HUES6 (cell line): ENCODE measurements at regions not wholly inside any gene's neighbourhood (a gene's known extent, or its start where the extent isn't known, plus 50 kb on each side); places are given as distances from the start of the nearest gene placed in this dataset.

ENCODE experiments used
- H3K27ac ChIP-seq: 2 replicates; pipeline ENCODE4 v1.7.0; 2013; ENCODE audit warnings: low read depth, mild to moderate bottlenecking, low read length, inconsistent platforms
- H3K27me3 ChIP-seq: 2 replicates; pipeline ENCODE4 v1.6.1; 2013; ENCODE audit warnings: low read length; ENCODE audit not compliant: control insufficient read depth, insufficient read depth
- H3K36me3 ChIP-seq: 2 replicates; pipeline ENCODE4 v1.6.1; 2013; ENCODE audit warnings: low read length; ENCODE audit not compliant: control insufficient read depth, insufficient read depth
- H3K4me1 ChIP-seq: 2 replicates; pipeline ENCODE4 v1.6.1; 2013; ENCODE audit warnings: low read length; ENCODE audit not compliant: control insufficient read depth, insufficient read depth
- H3K4me3 ChIP-seq: 2 replicates; pipeline ENCODE4 v1.5.1; 2013; ENCODE audit warnings: low read depth, low read length
- H3K9ac ChIP-seq: one replicate; pipeline ENCODE4 v1.6.1; 2013; ENCODE audit warnings: mild to moderate bottlenecking, low read length
- H3K9me3 ChIP-seq: 2 replicates; pipeline ENCODE4 v1.6.1; 2013; ENCODE audit warnings: low read depth, low read length; ENCODE audit not compliant: control insufficient read depth, insufficient read depth

GRCh38 chr14:104494483-104494882 lies 85.1 kb upstream of the C14orf180 start:
- H3K4me1 ChIP-seq, result no peaks in the 10 kb centered on the region
- H3K27me3 ChIP-seq, result no peaks in the 10 kb centered on the region
- no peak overlapping the region for H3K9ac ChIP-seq
- no peak overlapping the region for H3K4me3 ChIP-seq
- H3K9me3 ChIP-seq, result peaks cover 5% of the 10 kb centered on the region; the same call in 1 of the 2 replicates
- H3K27ac ChIP-seq, result no peak overlapping the region
- H3K36me3 ChIP-seq, result no peaks in the 10 kb centered on the region

- Histone ChIP-seq H3K36me3 (no peaks in the 10 kb centered on the region), H3K27ac (no peak overlapping the region), H3K9ac (no peak overlapping the region), H3K4me1 (no peaks in the 10 kb centered on the region), H3K4me3 (no peak overlapping the region), H3K27me3 (no peaks in the 10 kb centered on the region; the same call in 1 of the 2 replicates), H3K9me3 (peaks cover 5% of the 10 kb centered on the region; the same call in 1 of the 2 replicates)
These were observed 83.5 kb upstream of the C14orf180 start for GRCh38 chr14:104496095-104496494.

GRCh38 chr14:104499784-104500760 lies 79.5 kb upstream of the C14orf180 start:
- Histone ChIP-seq H3K9ac (no peak overlapping the region), H3K36me3 (no peaks in the 10 kb centered on the region), H3K4me1 (no peaks in the 10 kb centered on the region), H3K27ac (no peak overlapping the region), H3K9me3 (peaks cover 16% of the 10 kb centered on the region), H3K4me3 (no peak overlapping the region), H3K27me3 (no peaks in the 10 kb centered on the region; the same call in 1 of the 2 replicates)

GRCh38 chr14:104502060-104502459 lies 77.5 kb upstream of the C14orf180 start:
- no peak overlapping the region for H3K27ac ChIP-seq
- H3K4me1 ChIP-seq, result no peaks in the 10 kb centered on the region
- H3K36me3 ChIP-seq, result no peaks in the 10 kb centered on the region
- no peak overlapping the region for H3K9ac ChIP-seq
- peaks cover 11% of the 10 kb centered on the region for H3K9me3 ChIP-seq
- H3K4me3 ChIP-seq, result no peak overlapping the region
- H3K27me3 ChIP-seq, result no peaks in the 10 kb centered on the region; the same call in 1 of the 2 replicates

GRCh38 chr14:104503691-104504090 lies 75.9 kb upstream of the C14orf180 start:
- Histone ChIP-seq H3K36me3 (no peaks in the 10 kb centered on the region), H3K27ac (no peak overlapping the region), H3K9ac (no peak overlapping the region), H3K4me1 (no peaks in the 10 kb centered on the region), H3K27me3 (no peaks in the 10 kb centered on the region; the same call in 1 of the 2 replicates), H3K9me3 (peaks cover 11% of the 10 kb centered on the region), H3K4me3 (no peak overlapping the region)

- Histone ChIP-seq H3K27me3 (no peaks in the 10 kb centered on the region; the same call in 1 of the 2 replicates), H3K4me3 (no peak overlapping the region), H3K4me1 (no peaks in the 10 kb centered on the region), H3K9me3 (peaks cover 11% of the 10 kb centered on the region), H3K27ac (no peak overlapping the region), H3K9ac (no peak overlapping the region), H3K36me3 (no peaks in the 10 kb centered on the region)
These were observed 75.3 kb upstream of the C14orf180 start for GRCh38 chr14:104504172-104504735.

GRCh38 chr14:104505085-104506074 lies 74.2 kb upstream of the C14orf180 start:
- H3K4me1 ChIP-seq, result no peaks in the 10 kb centered on the region
- no peak overlapping the region for H3K9ac ChIP-seq
- H3K4me3 ChIP-seq, result no peak overlapping the region
- H3K9me3 ChIP-seq, result peaks cover 11% of the 10 kb centered on the region
- no peak overlapping the region for H3K27ac ChIP-seq
- no peaks in the 10 kb centered on the region for H3K36me3 ChIP-seq
- H3K27me3 ChIP-seq, result no peaks in the 10 kb centered on the region; the same call in 1 of the 2 replicates

GRCh38 chr14:104506461-104507253 lies 72.9 kb upstream of the C14orf180 start:
- H3K9me3 ChIP-seq, result peaks cover 9% of the 10 kb centered on the region
- no peak overlapping the region for H3K4me3 ChIP-seq
- no peaks in the 10 kb centered on the region for H3K36me3 ChIP-seq
- no peak overlapping the region for H3K9ac ChIP-seq
- no peaks in the 10 kb centered on the region for H3K27me3 ChIP-seq
- H3K27ac ChIP-seq, result no peak overlapping the region
- H3K4me1 ChIP-seq, result no peaks in the 10 kb centered on the region

- no peak overlapping the region for H3K27ac ChIP-seq
- H3K27me3 ChIP-seq, result no peaks in the 10 kb centered on the region
- peaks cover 3% of the 10 kb centered on the region; the same call in 1 of the 2 replicates for H3K9me3 ChIP-seq
- no peaks in the 10 kb centered on the region for H3K36me3 ChIP-seq
- H3K4me3 ChIP-seq, result no peak overlapping the region
- no peak overlapping the region for H3K9ac ChIP-seq
- no peaks in the 10 kb centered on the region for H3K4me1 ChIP-seq
These were observed 72.1 kb upstream of the C14orf180 start for GRCh38 chr14:104507443-104507842.

GRCh38 chr14:104509673-104510072 lies 69.9 kb upstream of the C14orf180 start:
- Histone ChIP-seq H3K27me3 (no peaks in the 10 kb centered on the region), H3K4me3 (no peak overlapping the region), H3K27ac (no peak overlapping the region), H3K36me3 (no peaks in the 10 kb centered on the region), H3K4me1 (no peaks in the 10 kb centered on the region), H3K9me3 (no peaks in the 10 kb centered on the region), H3K9ac (no peak overlapping the region)
